ENCODE measurements at regions not wholly inside any gene's neighbourhood (a gene's known extent, or its start where the extent isn't known, plus 50 kb on each side); places are given as distances from the start of the nearest gene placed in this dataset.

GRCh38 chr16:80318107-80318506, 222.7 kb upstream of the DYNLRB2 start:
- TF ChIP-seq TCF4 (CRISPR knock-in tag; IDR thresholded peaks at IDR 0.05; ENCODE audit: borderline replicate concordance) (no peak), ZC3H10 (CRISPR knock-in tag; IDR thresholded peaks at IDR 0.05) (no peak), TSHZ2 (CRISPR knock-in tag; IDR thresholded peaks at IDR 0.05) (no peak), OSR1 (CRISPR knock-in tag; IDR thresholded peaks at IDR 0.05) (no peak), CREB5 (CRISPR knock-in tag; IDR thresholded peaks at IDR 0.05; ENCODE audit: low read depth) (no peak), ESRRG (CRISPR knock-in tag; IDR thresholded peaks at IDR 0.05) (no peak)
- TF ChIP-seq, protein P1, sequence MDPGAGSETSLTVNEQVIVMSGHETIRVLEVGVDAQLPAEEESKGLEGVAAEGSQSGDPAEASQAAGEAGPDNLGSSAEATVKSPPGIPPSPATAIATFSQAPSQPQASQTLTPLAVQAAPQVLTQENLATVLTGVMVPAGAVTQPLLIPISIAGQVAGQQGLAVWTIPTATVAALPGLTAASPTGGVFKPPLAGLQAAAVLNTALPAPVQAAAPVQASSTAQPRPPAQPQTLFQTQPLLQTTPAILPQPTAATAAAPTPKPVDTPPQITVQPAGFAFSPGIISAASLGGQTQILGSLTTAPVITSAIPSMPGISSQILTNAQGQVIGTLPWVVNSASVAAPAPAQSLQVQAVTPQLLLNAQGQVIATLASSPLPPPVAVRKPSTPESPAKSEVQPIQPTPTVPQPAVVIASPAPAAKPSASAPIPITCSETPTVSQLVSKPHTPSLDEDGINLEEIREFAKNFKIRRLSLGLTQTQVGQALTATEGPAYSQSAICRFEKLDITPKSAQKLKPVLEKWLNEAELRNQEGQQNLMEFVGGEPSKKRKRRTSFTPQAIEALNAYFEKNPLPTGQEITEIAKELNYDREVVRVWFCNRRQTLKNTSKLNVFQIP (CRISPR knock-in tag; IDR thresholded peaks at IDR 0.05; ENCODE audit: borderline replicate concordance, low read depth): no peak
- ATAC-seq: no peak

- TF ChIP-seq GLIS3 (CRISPR knock-in tag; IDR thresholded peaks at IDR 0.05): no peak
- no peak for TF ChIP-seq BACH2 (CRISPR knock-in tag; IDR thresholded peaks at IDR 0.05; ENCODE audit: borderline replicate concordance)
- no peak for ATAC-seq
Observed at GRCh38 chr16:80317599-80318037, 223.2 kb upstream of the DYNLRB2 start.

- no peak for ATAC-seq
- TF ChIP-seq OSR1 (CRISPR knock-in tag; IDR thresholded peaks at IDR 0.05) (no peak), ZFP3 (CRISPR knock-in tag; IDR thresholded peaks at IDR 0.05) (no peak), ZC3H10 (CRISPR knock-in tag; IDR thresholded peaks at IDR 0.05) (no peak), CSDC2 (CRISPR knock-in tag; IDR thresholded peaks at IDR 0.05) (no peak), TSHZ2 (CRISPR knock-in tag; IDR thresholded peaks at IDR 0.05) (no peak), ZNF70 (CRISPR knock-in tag; IDR thresholded peaks at IDR 0.05) (no peak), GLIS3 (CRISPR knock-in tag; IDR thresholded peaks at IDR 0.05) (no peak), SNAI2 (CRISPR knock-in tag; IDR thresholded peaks at IDR 0.05) (no peak), PPARA (CRISPR knock-in tag; IDR thresholded peaks at IDR 0.05; ENCODE audit: borderline replicate concordance) (no peak), ZNF565 (CRISPR knock-in tag; conservative IDR thresholded peaks at IDR 0.05; ENCODE audit: low read depth) (no peak)
- TF ChIP-seq, protein P1 (CRISPR knock-in tag; IDR thresholded peaks at IDR 0.05; ENCODE audit: borderline replicate concordance, low read depth): no peak
Observed at GRCh38 chr16:80317116-80317515, 223.7 kb upstream of the DYNLRB2 start.

DNA sequence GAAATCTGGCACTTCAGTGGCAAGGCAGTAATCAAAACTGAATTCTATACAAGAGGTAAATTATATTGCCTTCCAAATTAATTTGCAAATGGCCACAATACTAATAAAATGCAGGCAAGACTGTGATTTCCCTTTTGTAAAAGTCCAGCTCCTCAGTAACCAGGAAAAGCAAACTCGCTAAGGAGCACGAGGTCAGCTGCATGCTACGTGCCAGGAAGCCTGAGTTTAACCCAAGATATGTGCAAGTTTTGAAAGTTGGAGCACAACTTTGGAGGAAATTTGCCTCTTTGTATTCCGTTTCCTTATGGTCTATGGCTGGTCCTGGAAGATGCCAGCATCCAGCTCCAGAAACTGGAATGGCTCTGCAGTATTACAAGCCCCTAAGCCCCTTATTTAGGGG, 226.8 kb upstream of the DYNLRB2 start:
- no peak for ATAC-seq
- TF ChIP-seq OSR1 (CRISPR knock-in tag; IDR thresholded peaks at IDR 0.05) (no peak), CREB5 (CRISPR knock-in tag; IDR thresholded peaks at IDR 0.05; ENCODE audit: low read depth) (no peak), ZNF70 (CRISPR knock-in tag; IDR thresholded peaks at IDR 0.05) (no peak), ZFP3 (CRISPR knock-in tag; IDR thresholded peaks at IDR 0.05) (no peak), TSHZ2 (CRISPR knock-in tag; IDR thresholded peaks at IDR 0.05) (no peak), ZNF8 (CRISPR knock-in tag; IDR thresholded peaks at IDR 0.05) (no peak), ZC3H10 (CRISPR knock-in tag; IDR thresholded peaks at IDR 0.05) (no peak), GLIS3 (CRISPR knock-in tag; IDR thresholded peaks at IDR 0.05) (no peak), PATZ1 (CRISPR knock-in tag; IDR thresholded peaks at IDR 0.05; ENCODE audit: borderline replicate concordance) (no peak), ISL1 (CRISPR knock-in tag; IDR thresholded peaks at IDR 0.05) (no peak), ZNF565 (CRISPR knock-in tag; conservative IDR thresholded peaks at IDR 0.05; ENCODE audit: low read depth) (no peak)
